Mesodermal cell (in vitro differentiated cells): ENCODE measurements at regions not wholly inside any gene's neighbourhood (a gene's known extent, or its start where the extent isn't known, plus 50 kb on each side); places are given as distances from the start of the nearest gene placed in this dataset.
"Not testable (repeated sequence)": the region's sequence is repeated elsewhere in the genome, so short reads cannot be mapped to it uniquely, and the experiment has no call there.

ENCODE experiments used
- H3K27ac ChIP-seq: 2 replicates; pipeline ENCODE4 v1.7.0; 2013; ENCODE audit warnings: mild to moderate bottlenecking, low read depth, low read length, moderate library complexity; ENCODE audit not compliant: severe bottlenecking
- H3K36me3 ChIP-seq: 2 replicates; pipeline ENCODE4 v1.7.1; 2013; ENCODE audit warnings: mild to moderate bottlenecking, low read length, moderate library complexity; ENCODE audit not compliant: control insufficient read depth, insufficient read depth
- H3K4me1 ChIP-seq: one replicate; pipeline ENCODE4 v1.7.1; 2013; ENCODE audit warnings: mild to moderate bottlenecking, low read length; ENCODE audit not compliant: insufficient read depth, control insufficient read depth, poor library complexity, severe bottlenecking
- H3K4me3 ChIP-seq: 2 replicates; pipeline ENCODE4 v1.7.0; 2013; ENCODE audit warnings: low read length, control low read depth, mild to moderate bottlenecking; ENCODE audit not compliant: insufficient read depth, poor library complexity, severe bottlenecking; ENCODE audit errors: extremely low read depth
- H3K9me3 ChIP-seq: 2 replicates; pipeline ENCODE4 v1.7.1; 2013; ENCODE audit warnings: mild to moderate bottlenecking, low read length, moderate library complexity; ENCODE audit not compliant: control insufficient read depth
- WGBS, 2 experiments: methylation state at CpG; one replicate each; pipeline ENCODE4 v1.1.5; 2013; ENCODE audit warnings: missing lambda C conversion rate in 2 of 2; ENCODE audit not compliant: insufficient coverage in 2 of 2; 5-methylcytosine and 5-hydroxymethylcytosine counted together

GRCh38 chr9:36521148-36521547 lies 51.5 kb upstream of the MELK start:
- WGBS, 2 experiments: 83% methylated on average over 1 of the region's 4 CpGs; no CpG with 5 or more reads in 1 of the 2 experiments
- Histone ChIP-seq H3K27ac (no peak overlapping the region), H3K4me3 (no peak overlapping the region), H3K36me3 (no peaks in the 10 kb centered on the region), H3K4me1 (peaks cover 3% of the 10 kb centered on the region), H3K9me3 (no peaks in the 10 kb centered on the region)

- Histone ChIP-seq H3K4me1 (peaks cover 3% of the 10 kb centered on the region), H3K27ac (no peak overlapping the region), H3K9me3 (no peaks in the 10 kb centered on the region), H3K4me3 (no peak overlapping the region), H3K36me3 (no peaks in the 10 kb centered on the region)
Measured at GRCh38 chr9:36517131-36517530, 55.6 kb upstream of the MELK start.

GRCh38 chr9:36504156-36504555 lies 68.5 kb upstream of the MELK start:
- H3K4me3 ChIP-seq: no peak overlapping the region
- H3K36me3 ChIP-seq: no peaks in the 10 kb centered on the region
- H3K9me3 ChIP-seq: no peaks in the 10 kb centered on the region
- H3K27ac ChIP-seq: no peak overlapping the region
- no peaks in the 10 kb centered on the region for H3K4me1 ChIP-seq
- WGBS, 2 experiments: 94% methylated on average over 2 of the region's 4 CpGs; no CpG with 5 or more reads in 1 of the 2 experiments

- 89 to 96% methylated on average over 5 of the region's 6 CpGs for WGBS, 2 experiments
- no peak overlapping the region for H3K4me3 ChIP-seq
Measured at GRCh38 chr9:36503172-36504088, 69.3 kb upstream of the MELK start.

GRCh38 chr9:36501727-36502126 lies 71.0 kb upstream of the MELK start:
- Histone ChIP-seq H3K27ac (no peak overlapping the region), H3K4me3 (no peak overlapping the region), H3K4me1 (no peaks in the 10 kb centered on the region), H3K36me3 (no peaks in the 10 kb centered on the region), H3K9me3 (no peaks in the 10 kb centered on the region)
- WGBS, 2 experiments: 100% methylated on average over 1 of the region's 3 CpGs; no CpG with 5 or more reads in 1 of the 2 experiments

More at GRCh38 chr9:36503172-36504088, 69.3 kb upstream of the MELK start:
- Histone ChIP-seq H3K36me3 (no peaks in the 10 kb centered on the region), H3K4me1 (no peaks in the 10 kb centered on the region), H3K9me3 (no peaks in the 10 kb centered on the region), H3K27ac (no peak overlapping the region)

GRCh38 chr9:36500931-36501330 lies 71.8 kb upstream of the MELK start:
- 90 to 100% methylated on average over 1 of the region's 2 CpGs for WGBS, 2 experiments
- H3K36me3 ChIP-seq, H3K9me3 ChIP-seq, H3K4me3 ChIP-seq, H3K4me1 ChIP-seq, H3K27ac ChIP-seq: not testable (repeated sequence)

- no peak overlapping the region for H3K4me3 ChIP-seq
Measured at GRCh38 chr9:36499174-36499890, 73.4 kb upstream of the MELK start.

GRCh38 chr9:36493564-36493963 lies 79.1 kb upstream of the MELK start:
- not testable (repeated sequence) for H3K4me1 ChIP-seq, H3K4me3 ChIP-seq, H3K36me3 ChIP-seq, H3K9me3 ChIP-seq, H3K27ac ChIP-seq
- WGBS, 2 experiments: 88 to 96% methylated on average over 4 to 5 of the region's 6 CpGs

More at GRCh38 chr9:36499174-36499890, 73.4 kb upstream of the MELK start:
- H3K4me1 ChIP-seq: no peaks in the 10 kb centered on the region
- H3K36me3 ChIP-seq: no peaks in the 10 kb centered on the region
- 70 to 81% methylated on average over 6 to 7 of the region's 8 CpGs for WGBS, 2 experiments
- peak overlapping the region; percentile 36 for H3K27ac ChIP-seq
- H3K9me3 ChIP-seq: no peaks in the 10 kb centered on the region

- Histone ChIP-seq H3K9me3 (no peaks in the 10 kb centered on the region), H3K4me3 (no peak overlapping the region), H3K36me3 (no peaks in the 10 kb centered on the region), H3K27ac (no peak overlapping the region), H3K4me1 (peaks cover 7% of the 10 kb centered on the region)
- 83% methylated on average over 1 of the region's 2 CpGs; no CpG with 5 or more reads in 1 of the 2 experiments for WGBS, 2 experiments
Measured at GRCh38 chr9:36492865-36493264, 79.8 kb upstream of the MELK start.

- WGBS, 2 experiments: 83 to 97% methylated on average over 6 of the region's 8 CpGs
- Histone ChIP-seq H3K4me1 (peaks cover 7% of the 10 kb centered on the region), H3K36me3 (no peaks in the 10 kb centered on the region), H3K9me3 (no peaks in the 10 kb centered on the region), H3K4me3 (no peak overlapping the region), H3K27ac (no peak overlapping the region)
Measured at GRCh38 chr9:36489453-36489852, 83.2 kb upstream of the MELK start.

GRCh38 chr9:36488389-36488756 lies 84.3 kb upstream of the MELK start:
- Histone ChIP-seq H3K27ac (peak overlapping the region; percentile 90), H3K4me1 (peaks cover 7% of the 10 kb centered on the region), H3K9me3 (no peaks in the 10 kb centered on the region), H3K4me3 (peak overlapping the region; percentile 45), H3K36me3 (peaks cover 8% of the 10 kb centered on the region)
- WGBS, 2 experiments: 30% methylated on average over 2 of the region's 5 CpGs; no CpG with 5 or more reads in 1 of the 2 experiments
